A549 (cell line): ENCODE measurements at regions not wholly inside any gene's neighbourhood (a gene's known extent, or its start where the extent isn't known, plus 50 kb on each side); places are given as distances from the start of the nearest gene placed in this dataset.

ENCODE experiments used
- CEBPB ChIP-seq, 2 experiments: fragments of >200 bp in 1 of 2; sonication (Bioruptor Twin) in 1 of 2; formaldehyde crosslinking in 1 of 2; IDR thresholded peaks; 2 replicates each; pipeline ENCODE4 v1.6.1; 2012 to 2016
- CTCF ChIP-seq: fragments of >200 bp; sonication (Bioruptor Twin); formaldehyde crosslinking; IDR thresholded peaks from 3 replicates; pipeline ENCODE4 v1.5.1; 2016
- EP300 ChIP-seq, 2 experiments: fragments of >200 bp; sonication (Bioruptor Twin); formaldehyde crosslinking; IDR thresholded peaks; 2 replicates in 1 of 2; 3 replicates in 1 of 2; pipeline ENCODE4 v1.6.1; 2016 to 2017
- GATA3 ChIP-seq: IDR thresholded peaks from 2 replicates; pipeline ENCODE4 v1.6.1; 2012; ENCODE audit warnings: borderline replicate concordance
- HOXB13 ChIP-seq: fragments of 250-450 bp; sonication (Bioruptor Pico); IDR thresholded peaks from 2 replicates; pipeline ENCODE4 v1.5.0; 2020; ENCODE audit warnings: low read depth, mild to moderate bottlenecking, moderate library complexity
- MAX ChIP-seq: IDR thresholded peaks from 2 replicates; pipeline ENCODE4 v1.6.1; 2012
- POLR2A ChIP-seq: IDR thresholded peaks from 2 replicates; pipeline ENCODE4 v1.6.1; 2012; ENCODE audit warnings: mild to moderate bottlenecking, low read length
- POLR2AphosphoS2 ChIP-seq: conservative IDR thresholded peaks from 2 replicates; pipeline ENCODE4 v1.6.1; 2012; ENCODE audit warnings: low read length, improper control_type of control experiment, inconsistent platforms
- REST ChIP-seq: fragments of 200-600 bp; sonication (generic); IDR thresholded peaks from 2 replicates; pipeline ENCODE4 v1.6.1; 2016; ENCODE audit warnings: antibody characterized with exemption, mild to moderate bottlenecking, moderate library complexity
- SREBF2 ChIP-seq: fragments of 450-650 bp; IDR thresholded peaks from 2 replicates; pipeline ENCODE4 v1.6.1; 2014; ENCODE audit warnings: mild to moderate bottlenecking, moderate library complexity
- TP53 ChIP-seq: fragments of 250-450 bp; sonication (Bioruptor Pico); IDR thresholded peaks from 2 replicates; pipeline ENCODE4 v1.5.0; 2021; ENCODE audit warnings: mild to moderate bottlenecking, moderate library complexity

- TF ChIP-seq REST (no peak), HOXB13 (CRISPR knock-in tag) (no peak), CEBPB (IDR thresholded peaks at IDR 0.05) (no peak), MAX (no peak), CTCF (no peak), POLR2AphosphoS2 (no peak), POLR2A (no peak), EP300 (IDR thresholded peaks at IDR 0.05) (no peak), GATA3 (no peak), SREBF2 (no peak), TP53 (no peak)
Observed at GRCh38 chr5:159405611-159406031, 75.3 kb upstream of the IL12B start.
